Nephron progenitor cell (in vitro differentiated cells): ENCODE measurements at regions not wholly inside any gene's neighbourhood (a gene's known extent, or its start where the extent isn't known, plus 50 kb on each side); places are given as distances from the start of the nearest gene placed in this dataset.
"Not testable (repeated sequence)": the region's sequence is repeated elsewhere in the genome, so short reads cannot be mapped to it uniquely, and the experiment has no call there.

Source experiments
- DNase-seq: peaks from one replicate; pipeline ENCODE4 v3.0.0; 2021
- H3K27ac Mint-ChIP-seq: 2 replicates; pipeline ENCODE4 v1.8.0; 2021; ENCODE audit warnings: mild to moderate bottlenecking, moderate library complexity, mixed read lengths
- H3K27me3 Mint-ChIP-seq: 2 replicates; pipeline ENCODE4 v1.8.0; 2021; ENCODE audit warnings: mild to moderate bottlenecking, low read depth, mixed read lengths; ENCODE audit not compliant: poor library complexity
- H3K36me3 Mint-ChIP-seq: 2 replicates; pipeline ENCODE4 v1.8.0; 2021; ENCODE audit warnings: low read depth, mixed read lengths
- H3K4me1 Mint-ChIP-seq: 2 replicates; pipeline ENCODE4 v1.8.0; 2021; ENCODE audit warnings: mixed read lengths
- H3K4me3 Mint-ChIP-seq: 2 replicates; pipeline ENCODE4 v1.8.0; 2021; ENCODE audit warnings: mild to moderate bottlenecking, moderate library complexity, mixed read lengths
- H3K9me3 Mint-ChIP-seq: 2 replicates; pipeline ENCODE4 v1.8.0; 2021; ENCODE audit warnings: mild to moderate bottlenecking, moderate library complexity, mixed read lengths
- TF ChIP-seq, protein P1 (sequence below): fragments of 200-600 bp; sonication (generic); IDR thresholded peaks from 2 replicates; pipeline ENCODE4 v1.5.0; 2021; ENCODE audit warnings: antibody characterized with exemption

DNA sequence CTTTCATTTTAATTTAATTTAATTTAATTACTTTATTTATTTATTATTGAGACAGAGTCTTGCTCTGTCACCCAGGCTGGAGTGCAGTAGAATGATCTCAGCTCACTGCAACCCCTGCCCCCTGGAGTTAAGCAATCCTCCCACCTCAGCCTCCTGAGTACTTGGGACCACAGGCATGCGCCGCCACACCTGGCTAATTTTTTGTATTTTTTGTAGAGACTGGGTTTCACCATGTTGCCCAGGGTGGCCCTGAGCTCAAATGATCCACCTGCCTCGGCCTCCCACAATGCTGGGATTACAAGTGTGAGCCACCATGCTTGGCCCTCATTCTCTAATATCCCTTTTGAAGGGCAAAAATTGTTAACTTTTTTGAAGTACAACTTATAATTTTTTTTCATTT lies 92.9 kb downstream of the XRCC2 start:
- peaks cover 11% of the 10 kb centered on the region for H3K27me3 Mint-ChIP-seq
- no peaks in the 10 kb centered on the region for H3K4me1 Mint-ChIP-seq
- DNase-seq: no peak
- H3K9me3 Mint-ChIP-seq: peaks cover 13% of the 10 kb centered on the region
- H3K4me3 Mint-ChIP-seq: no peak overlapping the region
- H3K36me3 Mint-ChIP-seq: peaks cover 4% of the 10 kb centered on the region
- H3K27ac Mint-ChIP-seq: no peak overlapping the region
- TF ChIP-seq, protein P1, sequence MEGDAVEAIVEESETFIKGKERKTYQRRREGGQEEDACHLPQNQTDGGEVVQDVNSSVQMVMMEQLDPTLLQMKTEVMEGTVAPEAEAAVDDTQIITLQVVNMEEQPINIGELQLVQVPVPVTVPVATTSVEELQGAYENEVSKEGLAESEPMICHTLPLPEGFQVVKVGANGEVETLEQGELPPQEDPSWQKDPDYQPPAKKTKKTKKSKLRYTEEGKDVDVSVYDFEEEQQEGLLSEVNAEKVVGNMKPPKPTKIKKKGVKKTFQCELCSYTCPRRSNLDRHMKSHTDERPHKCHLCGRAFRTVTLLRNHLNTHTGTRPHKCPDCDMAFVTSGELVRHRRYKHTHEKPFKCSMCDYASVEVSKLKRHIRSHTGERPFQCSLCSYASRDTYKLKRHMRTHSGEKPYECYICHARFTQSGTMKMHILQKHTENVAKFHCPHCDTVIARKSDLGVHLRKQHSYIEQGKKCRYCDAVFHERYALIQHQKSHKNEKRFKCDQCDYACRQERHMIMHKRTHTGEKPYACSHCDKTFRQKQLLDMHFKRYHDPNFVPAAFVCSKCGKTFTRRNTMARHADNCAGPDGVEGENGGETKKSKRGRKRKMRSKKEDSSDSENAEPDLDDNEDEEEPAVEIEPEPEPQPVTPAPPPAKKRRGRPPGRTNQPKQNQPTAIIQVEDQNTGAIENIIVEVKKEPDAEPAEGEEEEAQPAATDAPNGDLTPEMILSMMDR: no peak

DNA sequence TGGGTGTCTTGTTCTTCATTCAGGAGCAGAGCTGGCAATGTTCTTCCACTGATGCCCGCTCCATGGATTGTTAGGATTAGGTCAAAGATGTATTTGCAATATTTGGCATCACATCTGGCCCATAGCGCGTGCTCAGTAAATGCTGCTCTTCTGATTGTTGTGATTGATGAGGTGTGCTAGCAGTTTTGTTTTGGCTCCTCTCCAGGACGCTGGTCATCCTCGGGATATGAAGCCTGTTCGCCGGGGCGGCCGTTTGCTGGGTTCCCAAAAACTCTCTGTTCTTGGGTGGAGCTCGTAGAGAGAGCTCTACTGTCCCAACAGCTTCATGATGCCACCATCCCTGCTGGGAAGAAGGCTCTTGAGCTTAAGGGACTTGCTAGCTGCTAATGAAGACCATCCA lies 96.9 kb downstream of the XRCC2 start:
- Mint-ChIP-seq H3K27ac (no peak overlapping the region), H3K27me3 (peaks cover 5% of the 10 kb centered on the region), H3K4me3 (no peak overlapping the region), H3K9me3 (peaks cover 8% of the 10 kb centered on the region), H3K36me3 (no peaks in the 10 kb centered on the region), H3K4me1 (peaks cover 17% of the 10 kb centered on the region)
- DNase-seq: no peak
- TF ChIP-seq, protein P1: no peak

DNA sequence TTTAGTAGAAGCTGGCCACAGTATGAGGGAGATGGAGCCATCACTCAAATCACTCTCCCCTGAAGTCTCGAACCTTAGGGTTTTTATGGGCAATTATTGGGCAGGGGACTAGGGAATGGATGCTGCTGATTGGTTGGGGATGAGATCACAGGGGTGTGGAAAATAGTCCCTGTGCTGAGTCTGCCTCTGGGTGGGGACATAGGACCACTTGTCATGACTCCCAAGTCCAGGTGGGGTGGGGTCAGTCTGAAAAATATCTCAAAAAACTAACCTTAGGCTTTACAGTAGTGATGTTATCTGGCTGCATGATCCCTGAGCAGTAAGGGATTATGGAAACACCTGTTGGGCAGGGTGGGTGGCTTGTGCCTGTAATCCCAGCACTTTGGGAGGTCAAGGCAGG lies 98.6 kb downstream of the XRCC2 start:
- TF ChIP-seq, protein P1: no peak
- peaks cover 8% of the 10 kb centered on the region for H3K9me3 Mint-ChIP-seq
- no peaks in the 10 kb centered on the region for H3K36me3 Mint-ChIP-seq
- H3K4me3 Mint-ChIP-seq: no peak overlapping the region
- H3K27ac Mint-ChIP-seq: no peak overlapping the region
- H3K27me3 Mint-ChIP-seq: peaks cover 8% of the 10 kb centered on the region
- no peak for DNase-seq
- H3K4me1 Mint-ChIP-seq: peaks cover 17% of the 10 kb centered on the region

DNA sequence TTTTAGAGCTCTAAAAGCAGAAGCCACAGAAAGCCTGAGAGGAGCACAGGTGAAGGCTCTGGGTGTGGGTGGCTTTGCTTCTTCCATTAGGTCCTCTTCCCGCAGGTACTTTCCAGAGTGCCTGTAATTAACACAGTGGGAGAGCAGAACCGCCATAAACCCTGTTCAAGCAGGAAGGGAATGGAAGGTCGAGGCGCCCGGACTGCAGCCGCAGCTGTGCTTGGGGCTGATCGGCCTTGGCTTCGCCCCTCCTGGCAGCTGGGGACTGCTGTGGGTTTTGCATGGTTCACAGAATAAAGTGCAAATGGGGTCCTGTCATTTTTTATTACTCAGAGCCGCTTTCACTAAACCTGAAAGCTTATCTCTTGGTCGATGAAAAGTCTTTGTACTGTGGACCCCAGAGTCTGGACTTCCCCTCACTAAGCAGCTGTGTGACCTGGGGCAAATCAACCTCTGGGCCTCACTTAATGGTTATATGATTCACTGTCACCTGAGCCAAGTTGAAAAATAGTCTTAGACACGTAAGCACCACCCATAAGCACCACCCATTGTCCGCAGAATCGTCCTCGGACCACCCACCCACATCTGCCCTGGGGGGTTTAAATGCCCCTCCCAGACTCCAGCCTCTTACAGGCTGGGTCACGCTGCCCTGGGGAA lies 100.9 kb downstream of the XRCC2 start:
- Mint-ChIP-seq H3K27ac (peak overlapping the region; percentile 75), H3K4me3 (no peak overlapping the region), H3K9me3 (peaks cover 8% of the 10 kb centered on the region)

DNA sequence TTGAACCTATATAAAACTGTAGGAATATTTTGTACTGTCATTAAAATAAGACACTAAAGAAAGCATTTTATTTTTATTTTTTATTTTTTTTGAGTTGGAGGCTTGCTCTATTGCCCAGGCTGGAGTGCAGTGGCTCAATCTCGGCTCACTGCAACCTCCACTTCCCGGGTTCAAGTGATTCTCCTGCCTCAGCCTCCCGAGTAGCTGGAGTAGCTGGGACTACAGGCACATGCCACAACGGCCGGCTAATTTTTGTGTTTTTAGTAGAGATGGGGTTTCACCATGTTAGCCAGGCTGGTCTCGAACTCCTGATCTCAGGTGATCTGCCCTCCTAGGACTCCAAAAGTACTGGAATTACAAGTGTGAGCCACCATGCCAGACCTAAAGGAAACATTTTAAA lies 102.8 kb downstream of the XRCC2 start:
- not testable (repeated sequence) for H3K36me3 Mint-ChIP-seq, H3K27me3 Mint-ChIP-seq, H3K4me3 Mint-ChIP-seq, H3K9me3 Mint-ChIP-seq, DNase-seq, H3K27ac Mint-ChIP-seq
- H3K4me1 Mint-ChIP-seq: peaks cover 17% of the 10 kb centered on the region

More for the DNA sequence above, 100.9 kb downstream of the XRCC2 start:
- H3K27me3 Mint-ChIP-seq: peaks cover 8% of the 10 kb centered on the region
- peak; percentile 16 for DNase-seq
- TF ChIP-seq, protein P1: no peak
- H3K4me1 Mint-ChIP-seq: peaks cover 17% of the 10 kb centered on the region
- no peaks in the 10 kb centered on the region for H3K36me3 Mint-ChIP-seq

DNA sequence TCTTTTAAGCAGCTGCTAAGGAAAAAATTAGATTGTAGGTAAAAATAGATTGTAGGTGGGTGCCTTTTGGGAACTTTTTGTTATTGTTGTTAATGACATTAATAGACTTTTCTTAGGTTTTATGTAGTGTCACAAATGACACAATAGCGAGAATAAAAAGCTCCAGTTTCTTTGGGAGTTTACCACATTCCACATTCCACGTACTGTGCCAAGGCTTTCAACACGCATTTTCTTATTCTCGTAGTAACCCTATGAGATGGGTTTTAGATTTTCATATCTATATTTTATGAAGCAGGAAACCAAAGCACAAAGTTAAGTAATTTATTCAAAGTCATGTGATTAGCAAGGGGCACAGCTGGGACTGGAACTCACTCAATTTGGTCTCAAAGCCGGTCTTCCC lies 103.8 kb downstream of the XRCC2 start:
- Mint-ChIP-seq H3K27me3 (peaks cover 10% of the 10 kb centered on the region), H3K4me1 (peaks cover 22% of the 10 kb centered on the region), H3K36me3 (no peaks in the 10 kb centered on the region), H3K27ac (no peak overlapping the region), H3K4me3 (no peak overlapping the region), H3K9me3 (peaks cover 4% of the 10 kb centered on the region)
- TF ChIP-seq, protein P1: no peak
- no peak for DNase-seq
